ENCODE measurements at regions not wholly inside any gene's neighbourhood (a gene's known extent, or its start where the extent isn't known, plus 50 kb on each side); places are given as distances from the start of the nearest gene placed in this dataset.

- DNase-seq = no peak
Measured at GRCh38 chr6:15993716-15994228, 135.1 kb upstream of the MYLIP start.

DNA sequence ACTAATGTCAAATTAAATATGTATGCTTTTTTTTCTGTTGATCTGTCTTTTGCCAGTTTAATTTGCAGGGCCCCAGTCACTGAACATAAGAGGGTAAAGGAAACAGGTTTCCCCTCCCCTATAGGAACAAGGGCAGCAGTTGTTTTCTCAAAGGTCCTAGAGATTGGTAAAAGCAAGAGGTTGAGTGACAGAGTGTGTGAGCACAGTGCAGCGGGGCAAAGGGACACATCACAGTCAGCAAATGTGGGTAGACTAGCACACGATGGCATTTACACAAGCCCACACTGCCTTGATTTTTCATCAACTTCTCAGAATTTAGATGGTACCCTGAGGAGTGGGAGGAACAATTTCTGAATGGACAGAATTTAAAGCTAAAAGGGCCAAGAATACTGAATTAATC lies 138.7 kb upstream of the MYLIP start:
- DNase-seq = no peak

GRCh38 chr6:15989397-15989796 lies 139.5 kb upstream of the MYLIP start:
- DNase-seq = peak; percentile 4 to 5

DNA sequence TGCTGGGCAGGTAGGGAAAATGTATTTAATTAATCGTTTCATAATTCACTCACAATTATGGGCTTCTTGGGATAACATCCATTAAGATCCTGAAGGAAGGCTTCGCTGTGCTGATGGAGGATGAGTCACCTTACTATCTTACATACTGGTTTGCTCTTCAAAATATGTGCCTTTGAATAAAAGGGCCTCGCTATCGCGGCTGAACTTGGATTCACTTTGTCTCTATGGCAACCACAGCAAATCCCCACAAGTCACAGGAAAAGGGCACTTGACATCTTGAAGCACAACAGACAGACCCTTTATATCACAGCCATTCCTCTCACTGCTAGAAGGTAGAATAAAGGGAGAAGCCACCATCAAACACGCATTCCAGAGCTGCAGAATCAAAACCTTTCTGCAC lies 141.3 kb upstream of the MYLIP start:
- no peak for DNase-seq

DNA sequence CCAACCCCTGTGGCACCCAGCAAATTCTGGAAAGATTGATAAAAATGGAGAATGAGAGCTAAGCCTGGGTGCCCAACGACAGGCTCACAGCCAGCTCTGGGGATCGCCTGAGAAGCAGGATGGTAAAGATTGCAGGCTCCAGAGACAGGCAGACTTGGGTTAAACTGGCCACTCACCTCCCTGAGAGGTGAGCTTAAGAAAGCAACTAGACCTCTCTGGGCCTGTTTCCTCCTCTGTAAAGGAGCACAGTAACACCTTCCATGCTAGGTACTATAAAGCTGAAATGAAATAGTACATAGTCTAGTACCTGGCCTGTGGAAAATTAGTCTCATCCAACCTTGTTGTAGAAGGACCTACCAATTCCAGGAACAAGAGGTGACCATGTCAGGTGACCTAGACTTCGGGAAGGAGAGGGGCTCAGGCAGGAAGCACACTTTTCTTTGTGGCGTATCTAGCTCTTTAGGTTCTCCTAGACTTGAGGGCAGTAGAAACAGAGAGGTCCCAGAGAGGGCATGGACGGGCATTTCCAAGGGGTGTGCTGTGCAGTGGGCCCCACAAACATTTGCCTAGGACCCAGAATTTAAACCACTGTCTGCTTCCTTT lies 142.8 kb upstream of the MYLIP start:
- DNase-seq = no peak

- no peak for DNase-seq
Measured at GRCh38 chr6:15985379-15985959, 143.4 kb upstream of the MYLIP start.

DNA sequence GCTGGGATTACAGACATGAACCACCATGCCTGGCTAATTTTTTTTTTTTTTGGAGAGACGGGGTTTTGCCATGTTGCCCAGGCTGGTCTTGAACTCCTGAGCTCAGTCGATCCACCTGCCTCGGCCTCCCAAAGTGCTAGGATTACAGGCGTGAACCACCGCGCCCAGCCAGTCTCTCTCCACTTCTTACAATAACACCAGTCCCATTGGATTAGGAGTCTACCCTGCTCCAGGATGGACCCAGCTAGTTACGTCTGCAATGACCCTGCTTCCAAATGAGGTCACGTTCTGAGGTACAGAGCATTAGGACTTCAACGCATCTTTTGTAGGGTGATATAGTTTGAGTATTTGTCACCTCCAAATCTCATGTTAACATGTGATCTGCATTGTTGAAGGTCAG lies 146.9 kb upstream of the MYLIP start:
- DNase-seq = no peak

- no peak for DNase-seq
Measured at GRCh38 chr6:15980801-15981200, 148.1 kb upstream of the MYLIP start.

GRCh38 chr6:15978426-15978825 lies 150.5 kb upstream of the MYLIP start:
- no peak for DNase-seq

- no peak for DNase-seq
Measured at GRCh38 chr6:15977050-15977449, 151.8 kb upstream of the MYLIP start.

DNA sequence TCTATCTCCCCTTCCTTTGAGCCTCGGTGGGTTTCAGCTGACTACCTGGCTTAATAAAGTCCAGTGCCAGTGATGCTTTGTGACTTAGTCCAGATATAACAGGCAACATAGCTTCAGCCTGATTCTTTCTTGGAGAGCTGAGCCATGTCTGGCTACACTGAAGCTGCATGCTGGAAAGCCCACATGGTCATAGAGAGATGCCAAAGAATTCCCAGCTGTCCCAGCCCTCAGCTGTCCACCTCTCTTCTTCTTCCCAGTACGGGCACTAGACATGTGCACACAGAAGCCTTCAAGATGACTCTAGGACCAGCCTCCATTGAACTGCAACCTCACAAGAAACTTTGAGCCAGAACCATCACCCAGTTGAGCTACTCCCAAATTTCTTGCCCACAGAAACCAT lies 154.1 kb upstream of the MYLIP start:
- no peak for DNase-seq

DNA sequence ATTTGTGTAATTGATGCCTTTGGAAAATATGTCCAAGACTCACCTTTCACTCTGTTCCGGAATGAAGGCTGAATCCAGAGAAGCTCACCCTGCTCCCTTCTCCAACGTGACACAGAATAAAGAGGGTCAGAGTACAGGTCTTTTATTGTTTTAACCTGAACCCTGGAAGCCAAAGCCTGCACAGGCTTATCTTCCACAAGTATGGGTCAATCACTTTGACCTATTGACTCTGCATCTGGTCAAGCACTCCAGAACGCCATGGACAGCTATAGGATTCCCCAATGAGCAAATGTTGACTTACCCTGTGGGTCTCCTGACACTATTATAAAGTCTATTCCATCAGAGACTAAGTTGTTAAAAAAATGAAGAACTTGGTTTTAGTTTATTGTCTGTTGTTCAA lies 158.4 kb upstream of the MYLIP start:
- no peak for DNase-seq

DNA sequence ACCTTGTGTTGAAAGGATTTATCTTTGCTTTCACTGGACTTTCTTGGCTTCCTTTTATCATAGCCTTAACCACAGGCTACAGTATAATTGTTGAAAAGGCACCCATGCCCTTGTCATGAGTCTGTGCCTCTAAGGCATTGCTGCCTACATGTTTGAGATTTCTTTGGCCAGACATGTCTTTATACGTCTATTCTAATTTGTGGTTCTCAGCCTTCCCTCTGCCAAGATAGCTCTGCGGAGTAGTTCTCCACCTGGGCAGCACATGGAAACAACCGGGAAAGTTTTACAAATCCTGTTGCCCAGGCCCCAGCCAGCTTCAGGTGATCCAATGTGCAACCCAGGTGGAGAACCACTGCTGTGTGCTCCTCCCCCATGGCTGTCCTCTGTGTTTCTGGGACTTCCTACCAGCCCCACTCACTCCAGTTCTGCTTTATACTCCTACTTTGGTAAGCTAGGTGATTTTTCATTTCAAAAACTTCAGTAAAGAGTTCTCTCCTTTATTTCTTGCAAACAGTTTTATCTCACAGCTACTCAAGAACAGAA lies 159.6 kb upstream of the MYLIP start:
- DNase-seq = no peak

GRCh38 chr6:15968519-15968918 lies 160.4 kb upstream of the MYLIP start:
- no peak for DNase-seq

- DNase-seq = no peak
Measured at GRCh38 chr6:15966000-15966520, 162.8 kb upstream of the MYLIP start.

- no peak for DNase-seq
Measured at GRCh38 chr6:15962449-15962764, 166.5 kb upstream of the MYLIP start.

DNA sequence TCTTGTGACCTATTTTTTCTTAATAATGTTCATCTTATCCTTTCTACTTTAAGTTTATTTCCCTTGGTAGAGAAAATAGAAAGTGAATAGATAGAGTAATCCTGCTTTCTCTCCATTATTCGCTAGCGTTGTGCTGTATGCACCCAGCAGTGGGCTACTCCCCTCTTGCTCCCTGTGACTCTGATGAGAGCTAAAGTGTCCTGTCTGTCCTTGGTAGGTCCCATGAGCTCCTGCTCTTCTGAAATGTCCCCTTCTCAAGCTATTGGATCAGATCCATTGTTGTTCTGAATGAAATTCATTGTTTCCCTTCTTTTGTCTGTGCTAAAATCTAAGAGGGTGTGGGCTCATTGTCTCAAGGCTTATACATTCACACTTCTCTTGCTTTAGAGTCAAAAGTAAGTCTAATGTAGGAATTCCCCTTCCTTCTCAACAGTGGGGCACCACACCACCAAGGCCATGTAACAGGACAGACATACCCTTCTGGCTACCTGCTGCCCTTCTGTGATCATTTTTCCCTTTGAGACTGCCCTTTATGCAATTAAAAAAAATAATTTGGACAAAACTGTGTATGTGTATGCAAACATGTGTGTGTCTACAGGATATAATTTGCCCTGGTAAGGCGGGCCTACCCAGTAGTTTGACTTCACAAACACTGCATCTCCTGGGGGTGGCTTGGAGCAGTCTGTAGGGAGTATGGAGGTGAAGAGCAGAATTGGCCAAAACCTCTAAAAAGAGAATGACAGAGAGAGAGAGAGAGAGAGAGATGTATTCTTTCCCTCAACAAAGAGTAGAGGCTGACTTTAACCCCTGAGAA lies 167.0 kb upstream of the MYLIP start:
- no peak for DNase-seq

- DNase-seq = no peak
Measured at GRCh38 chr6:15960740-15961634, 167.9 kb upstream of the MYLIP start.

DNA sequence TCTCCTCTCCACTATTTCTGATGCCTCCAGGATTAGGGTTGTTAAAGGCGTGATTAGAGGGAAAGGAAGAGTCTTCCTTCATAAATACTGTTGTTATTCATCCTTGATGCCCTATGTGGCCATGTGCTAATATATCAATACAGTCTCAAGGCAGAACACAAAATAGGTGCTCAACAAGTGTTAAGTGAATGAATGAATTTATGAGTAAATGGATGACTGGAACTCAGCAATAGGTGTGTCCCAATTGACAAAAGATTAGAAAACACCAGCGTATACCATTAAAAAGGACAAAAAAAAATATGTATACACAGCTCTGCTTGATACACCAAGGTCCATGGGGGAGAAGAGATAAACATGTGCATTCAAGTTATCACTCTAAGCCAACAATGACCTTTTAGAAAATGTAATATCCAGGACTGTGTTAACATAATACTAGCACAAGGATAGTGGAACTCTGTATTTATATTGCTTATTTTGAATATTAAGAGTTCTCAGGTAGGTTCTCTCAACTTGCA lies 171.2 kb upstream of the MYLIP start:
- no peak for DNase-seq

- DNase-seq = no peak
Measured at GRCh38 chr6:15956205-15957106, 172.4 kb upstream of the MYLIP start.

GRCh38 chr6:15955484-15955883 lies 173.4 kb upstream of the MYLIP start:
- DNase-seq = no peak

Measured in activated CD4-positive, alpha-beta T cell treated with anti-CD3 and anti-CD28 coated beads, Interleukin-2, amount 50 U/mL, for 48 hours (primary cell).